Spleen (tissue), 7 donors: ENCODE measurements at regions not wholly inside any gene's neighbourhood (a gene's known extent, or its start where the extent isn't known, plus 50 kb on each side); places are given as distances from the start of the nearest gene placed in this dataset.

Source experiments
- POLR2A ChIP-seq, 3 donors: fragments of 450-650 bp; IDR thresholded peaks; one replicate each; pipeline ENCODE4 v1.5.1; 2017; ENCODE audit warnings: antibody characterized with exemption in 3 of 3, mild to moderate bottlenecking in 1 of 3
- TF ChIP-seq, protein P1 (sequence below), 11 experiments: fragments of 200-600 bp in 7 of 11; fragments of 450-650 bp in 4 of 11; sonication (generic) in 4 of 11; IDR thresholded peaks in 8 of 11; conservative IDR thresholded peaks in 3 of 11; 1 replicate in 7 of 11; 2 replicates in 4 of 11; pipeline versions ENCODE4 v1.4.0 to v1.8.0; 2016 to 2021; ENCODE audit warnings: antibody characterized with exemption in 11 of 11, inconsistent platforms in 4 of 11, mild to moderate bottlenecking in 1 of 11
- donor health status: DM: no; HTN: no; CAD: no; lungs with moderate emphysema.
- donor health status: DM: no; HTN: no; CAD: no.
- donor health status: DM: no; HTN: no; CAD: no.

DNA sequence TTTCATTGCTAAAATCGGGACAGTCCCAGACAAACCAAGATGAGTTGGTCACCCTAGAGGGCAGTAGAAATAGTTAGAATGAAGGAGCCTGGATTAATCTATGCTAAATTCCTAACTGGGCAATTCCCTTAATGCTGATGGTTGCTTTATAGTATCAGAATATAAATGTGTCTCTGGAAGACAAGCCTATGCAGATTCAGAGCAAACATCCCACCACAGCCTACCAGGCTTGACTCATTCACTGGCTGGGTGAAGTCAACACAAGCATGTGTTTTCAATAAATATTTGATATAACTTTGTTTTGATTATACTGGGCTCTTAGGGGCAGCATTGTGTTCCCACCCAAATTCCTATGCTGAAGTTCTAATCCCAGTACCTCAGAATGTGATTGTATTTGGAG, 79.3 kb downstream of the RMI1 start:
- TF ChIP-seq, protein P1, sequence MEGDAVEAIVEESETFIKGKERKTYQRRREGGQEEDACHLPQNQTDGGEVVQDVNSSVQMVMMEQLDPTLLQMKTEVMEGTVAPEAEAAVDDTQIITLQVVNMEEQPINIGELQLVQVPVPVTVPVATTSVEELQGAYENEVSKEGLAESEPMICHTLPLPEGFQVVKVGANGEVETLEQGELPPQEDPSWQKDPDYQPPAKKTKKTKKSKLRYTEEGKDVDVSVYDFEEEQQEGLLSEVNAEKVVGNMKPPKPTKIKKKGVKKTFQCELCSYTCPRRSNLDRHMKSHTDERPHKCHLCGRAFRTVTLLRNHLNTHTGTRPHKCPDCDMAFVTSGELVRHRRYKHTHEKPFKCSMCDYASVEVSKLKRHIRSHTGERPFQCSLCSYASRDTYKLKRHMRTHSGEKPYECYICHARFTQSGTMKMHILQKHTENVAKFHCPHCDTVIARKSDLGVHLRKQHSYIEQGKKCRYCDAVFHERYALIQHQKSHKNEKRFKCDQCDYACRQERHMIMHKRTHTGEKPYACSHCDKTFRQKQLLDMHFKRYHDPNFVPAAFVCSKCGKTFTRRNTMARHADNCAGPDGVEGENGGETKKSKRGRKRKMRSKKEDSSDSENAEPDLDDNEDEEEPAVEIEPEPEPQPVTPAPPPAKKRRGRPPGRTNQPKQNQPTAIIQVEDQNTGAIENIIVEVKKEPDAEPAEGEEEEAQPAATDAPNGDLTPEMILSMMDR (IDR thresholded peaks at IDR 0.05 in 8 of 11, conservative IDR thresholded peaks at IDR 0.05 in 3 of 11): no peak
- no peak for TF ChIP-seq POLR2A (IDR thresholded peaks at IDR 0.05)
